ENCODE measurements at regions not wholly inside any gene's neighbourhood (a gene's known extent, or its start where the extent isn't known, plus 50 kb on each side); places are given as distances from the start of the nearest gene placed in this dataset.
"Not testable (repeated sequence)": the region's sequence is repeated elsewhere in the genome, so short reads cannot be mapped to it uniquely, and the experiment has no call there.

DNA sequence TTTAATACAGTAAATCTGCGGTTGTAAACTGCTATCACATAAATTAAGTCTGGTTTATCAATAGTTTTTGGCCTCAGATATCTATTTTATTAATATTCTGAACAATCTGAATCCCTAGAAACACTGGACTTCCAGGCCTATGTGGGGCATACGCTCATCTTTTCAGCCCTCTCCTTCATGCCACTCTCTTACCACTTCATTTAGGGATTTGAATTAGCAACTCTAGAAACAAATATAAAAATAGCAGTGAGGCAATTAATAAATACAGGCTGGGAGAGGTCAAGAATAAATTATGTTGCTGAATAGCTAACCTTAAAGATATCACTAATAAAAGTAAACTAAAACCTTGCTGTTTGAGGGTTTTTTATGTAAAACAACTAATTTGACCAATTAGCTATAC lies 480.3 kb upstream of the CD180 start:
- DNase-seq, result no peak

DNA sequence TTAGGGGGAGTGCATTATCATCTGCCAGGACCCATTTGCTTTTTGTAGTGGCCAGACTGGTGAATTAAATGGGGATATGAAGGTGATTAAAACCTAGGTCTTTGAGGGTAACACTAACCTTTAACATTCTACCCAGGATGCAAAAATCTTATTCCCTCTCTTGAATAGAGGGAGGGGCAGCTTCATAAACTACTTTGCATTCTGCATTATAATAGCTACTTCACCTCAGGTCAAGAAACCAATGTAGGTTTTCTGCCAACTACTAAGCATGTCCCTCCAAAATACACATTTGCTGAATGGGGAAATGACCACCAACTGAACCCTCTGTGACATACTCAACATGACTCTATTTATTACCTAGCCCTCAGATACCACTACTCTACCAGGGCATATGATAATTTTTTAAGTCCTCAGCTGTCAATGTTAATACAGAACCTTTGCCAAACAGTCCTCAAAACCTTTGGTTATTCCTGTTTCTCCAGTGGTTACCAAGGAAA lies 477.6 kb upstream of the CD180 start:
- no peak for DNase-seq

DNA sequence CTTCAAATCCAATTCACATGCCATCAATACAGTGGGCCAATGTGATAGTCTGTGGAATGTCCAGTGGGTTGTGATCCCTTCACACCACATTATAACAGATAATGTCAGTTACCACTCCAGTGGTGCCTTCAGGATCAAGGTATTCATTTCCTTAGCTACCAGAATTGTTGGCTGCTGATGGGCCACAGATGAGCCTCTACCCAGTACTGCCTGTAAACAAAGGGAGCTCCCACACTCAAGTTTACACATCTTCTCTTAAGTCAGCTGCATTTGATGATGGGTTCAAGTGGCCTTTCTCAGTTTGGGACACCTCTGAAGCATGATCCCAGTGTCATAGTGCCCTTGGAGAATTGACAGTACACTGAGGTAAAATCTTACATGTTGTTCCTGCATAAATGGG lies 477.0 kb upstream of the CD180 start:
- no peak for DNase-seq

DNA sequence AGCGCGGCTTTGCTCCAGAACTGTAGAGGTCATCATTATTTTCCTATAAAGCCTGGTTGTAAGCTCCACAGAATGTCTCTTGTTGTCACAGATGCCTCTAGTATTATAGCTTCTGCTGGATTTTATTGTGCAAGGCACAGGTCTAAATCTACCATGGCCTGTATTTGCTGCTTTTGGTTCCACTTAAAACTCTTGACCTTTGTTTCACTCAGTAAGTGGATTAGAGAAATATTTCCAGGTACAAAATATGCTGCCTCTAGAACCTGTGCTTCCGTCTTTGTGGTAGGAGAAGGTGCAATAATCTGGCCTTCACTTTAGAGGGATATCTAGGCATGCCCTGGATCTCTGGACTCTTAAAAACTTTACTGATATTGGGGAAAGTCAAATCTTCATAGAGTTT lies 476.6 kb upstream of the CD180 start:
- DNase-seq, result no peak

DNA sequence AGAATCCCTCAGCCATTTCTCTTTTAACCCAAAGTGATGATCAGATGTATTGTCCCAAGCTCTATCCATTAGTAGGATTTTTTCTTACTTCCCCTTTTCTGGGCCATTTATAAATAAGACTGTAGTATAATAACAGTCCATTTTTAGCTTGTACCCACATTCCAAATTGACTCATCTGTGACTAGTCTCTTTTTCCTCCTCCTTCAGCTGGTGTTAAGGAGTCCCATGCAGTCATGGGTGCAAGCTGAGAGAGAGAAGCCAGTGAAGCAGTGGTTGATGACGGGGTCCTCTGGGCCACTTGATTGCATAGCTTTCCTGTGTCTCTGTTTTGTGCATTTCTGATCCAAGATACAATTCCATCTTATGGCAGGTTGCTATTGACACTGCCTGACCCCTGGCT lies 476.0 kb upstream of the CD180 start:
- DNase-seq, result no peak

DNA sequence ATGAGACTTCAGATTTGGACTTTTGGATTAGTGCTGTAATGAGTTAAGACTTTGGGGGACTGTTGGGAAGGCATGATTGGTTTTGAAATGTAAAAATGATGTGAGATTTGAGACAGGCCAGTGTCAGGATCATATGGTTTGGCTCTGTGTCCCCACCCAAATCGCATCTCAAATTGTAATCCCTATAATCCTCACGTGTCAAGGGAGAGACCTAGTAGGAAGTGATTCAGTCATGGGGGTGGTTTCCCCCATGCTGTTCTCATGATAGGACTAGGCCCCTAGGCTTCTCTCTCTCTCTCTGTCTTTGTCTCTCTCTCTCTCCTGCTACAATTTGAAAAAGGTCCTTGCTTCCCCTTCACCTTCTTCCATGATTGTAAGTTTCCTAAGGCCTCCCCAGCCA lies 473.3 kb upstream of the CD180 start:
- no peak for DNase-seq

DNA sequence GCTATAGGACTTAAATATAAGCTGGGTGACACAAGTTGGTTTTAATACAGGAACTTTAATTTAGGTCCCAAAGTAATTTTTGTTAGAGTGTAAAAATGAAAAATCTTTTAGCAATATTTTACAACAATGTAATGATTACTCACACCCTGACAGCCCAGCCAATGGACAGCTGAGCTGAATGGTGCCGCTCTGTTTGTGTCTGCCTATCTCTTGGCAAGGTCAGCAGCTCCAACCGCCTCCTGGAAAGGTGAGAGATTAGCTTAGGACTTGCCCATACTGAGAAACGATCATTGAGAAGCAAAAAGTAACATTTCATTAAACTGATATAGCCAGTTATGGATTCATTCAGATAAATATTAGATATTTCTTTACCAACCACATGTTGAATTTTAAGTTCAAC lies 463.6 kb upstream of the CD180 start:
- DNase-seq, result no peak

DNA sequence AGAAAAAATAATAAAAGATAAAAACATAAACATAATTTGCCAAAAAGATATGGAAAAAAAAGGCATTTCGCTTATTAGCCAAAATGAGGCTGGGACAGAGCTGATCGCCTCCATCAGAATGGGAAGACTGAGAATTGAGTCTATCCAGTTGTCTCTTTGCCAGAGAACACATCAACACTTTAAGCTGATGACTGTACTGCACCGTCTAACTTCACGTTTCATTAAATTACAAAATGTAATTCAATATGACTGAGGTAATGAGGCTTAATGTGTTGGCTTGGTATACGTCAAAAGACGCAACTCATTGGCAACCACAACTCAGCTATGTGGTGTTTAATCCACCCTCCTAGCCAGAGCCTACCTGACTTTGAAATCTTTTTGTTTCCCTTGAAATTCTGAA lies 462.7 kb upstream of the CD180 start:
- DNase-seq, result no peak

DNA sequence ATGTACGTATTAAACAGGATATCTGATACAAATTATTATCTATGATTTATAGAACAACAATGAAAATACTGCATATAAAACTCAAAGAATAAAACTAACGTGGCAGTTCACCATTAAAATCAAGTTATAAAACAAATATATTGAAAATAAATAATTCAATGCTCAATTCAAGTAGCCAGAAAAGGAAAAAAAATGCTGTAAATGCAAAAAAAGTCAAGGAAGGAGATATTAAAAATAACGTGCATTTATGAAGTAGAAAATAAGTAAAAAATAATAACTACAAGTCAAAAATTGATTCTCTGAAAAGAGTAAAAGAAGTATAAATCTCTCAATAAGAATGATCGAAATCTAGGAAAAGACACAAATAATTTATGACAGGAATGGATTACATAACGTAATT lies 460.5 kb upstream of the CD180 start:
- no peak for DNase-seq

DNA sequence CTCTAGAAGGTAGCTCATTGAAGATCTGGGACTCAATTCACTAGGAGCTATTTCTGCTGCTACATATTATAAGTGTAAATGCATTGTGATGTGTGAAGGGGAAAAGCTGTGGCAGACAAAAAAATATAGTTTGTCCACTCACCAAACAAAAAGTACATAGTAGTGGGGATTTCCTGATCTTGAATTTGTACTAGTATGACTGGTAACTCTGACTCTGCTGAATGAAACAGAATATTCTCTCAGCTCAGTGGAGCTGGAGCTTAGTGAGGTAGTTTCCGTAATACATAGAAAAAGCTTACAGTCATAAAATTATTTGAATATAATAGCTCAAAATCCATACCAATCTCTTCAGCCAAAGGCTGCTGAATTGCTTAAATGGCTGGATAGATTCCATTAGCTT lies 455.6 kb upstream of the CD180 start:
- DNase-seq, result no peak

DNA sequence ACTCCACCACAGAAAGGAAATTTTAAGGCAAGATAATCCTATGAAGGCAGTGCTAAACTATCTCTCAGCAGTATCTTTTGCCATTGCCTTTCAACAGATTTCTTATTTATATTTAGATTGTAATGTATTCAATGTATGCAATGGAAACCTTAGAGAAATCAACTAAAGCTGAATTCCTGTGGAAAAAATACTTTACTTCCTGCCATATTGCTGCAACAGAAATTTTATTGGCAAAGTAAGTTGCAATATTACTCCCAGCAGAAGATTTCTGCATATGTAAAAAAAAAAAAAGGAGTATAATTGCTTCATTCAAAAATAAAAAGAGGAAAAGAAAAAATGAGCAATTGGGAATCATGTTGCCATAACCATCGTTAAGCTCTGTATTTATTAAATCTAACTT lies 454.6 kb upstream of the CD180 start:
- DNase-seq, result no peak

DNA sequence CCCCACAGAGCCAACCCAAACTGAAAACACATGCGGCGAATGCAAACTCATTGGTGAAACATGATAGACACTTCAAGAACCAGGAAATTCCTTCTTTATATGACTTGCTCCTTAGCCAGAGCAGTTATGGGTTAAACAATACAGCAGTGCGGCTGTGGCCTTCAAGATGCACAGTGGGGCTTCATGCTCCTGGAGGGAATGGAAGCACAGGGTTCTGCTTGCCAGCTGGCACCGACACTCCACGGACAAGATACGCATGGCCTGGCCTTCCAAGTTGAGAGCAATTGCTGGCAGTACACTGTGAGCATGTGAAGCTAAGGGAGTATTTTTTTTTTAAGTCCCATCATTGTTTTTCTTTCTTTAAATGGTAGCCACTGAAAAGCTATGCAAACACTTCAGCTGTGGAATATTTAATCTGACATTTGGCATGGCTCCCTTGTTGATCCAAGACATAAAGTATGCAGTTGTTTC lies 451.6 kb upstream of the CD180 start:
- peak; percentile 16 for DNase-seq

DNA sequence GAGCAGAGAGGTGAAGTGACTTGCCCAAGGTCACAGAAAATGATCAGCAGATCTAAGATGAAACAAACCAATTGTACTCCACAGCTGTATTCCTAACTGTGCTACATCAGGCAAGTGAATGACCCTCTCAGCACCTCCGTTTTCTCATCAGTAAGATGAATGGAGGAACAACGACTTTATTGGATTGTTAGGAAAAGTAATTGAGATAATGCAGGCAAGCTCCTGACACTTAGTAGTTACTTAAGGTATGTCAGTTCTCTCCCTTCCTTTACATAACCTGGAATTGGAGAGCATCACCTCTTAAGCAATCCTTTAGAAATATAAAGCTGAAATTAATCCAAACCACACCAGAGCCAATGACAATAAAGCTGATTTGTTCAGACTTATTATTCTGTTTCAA lies 451.2 kb upstream of the CD180 start:
- no peak for DNase-seq

DNA sequence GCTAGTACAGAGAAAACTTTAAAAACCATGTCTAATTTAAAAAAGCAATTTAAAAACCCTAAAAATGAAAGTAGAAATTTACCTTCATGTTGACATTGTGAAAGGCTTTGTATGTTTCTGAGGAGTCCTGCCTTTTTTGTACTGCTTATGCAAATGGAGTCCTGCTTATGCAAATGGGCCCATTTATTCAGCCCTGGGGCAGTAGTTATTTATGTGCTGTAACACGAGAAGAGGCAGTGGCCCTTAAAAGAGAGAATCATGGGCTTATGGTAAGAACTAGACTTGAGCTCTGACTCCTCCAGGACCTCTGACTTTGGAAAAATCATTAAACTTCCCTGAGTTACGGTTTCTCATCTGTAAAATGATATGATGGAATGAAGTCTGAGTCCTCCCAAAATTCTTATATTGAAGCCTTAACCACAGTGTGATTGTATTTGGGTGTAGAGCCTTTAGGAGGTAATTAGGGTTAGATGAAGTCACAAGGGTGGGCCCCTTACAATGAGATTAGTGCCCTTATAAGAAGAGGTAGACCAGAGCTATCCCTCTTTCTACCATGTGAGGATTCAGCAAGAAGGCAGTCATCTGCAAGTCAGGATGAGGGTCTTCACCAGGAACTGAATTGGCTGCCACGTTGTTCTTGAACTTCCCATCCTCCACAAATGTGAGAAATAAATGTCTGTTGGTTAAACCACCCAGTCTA lies 447.8 kb upstream of the CD180 start:
- DNase-seq, result no peak

DNA sequence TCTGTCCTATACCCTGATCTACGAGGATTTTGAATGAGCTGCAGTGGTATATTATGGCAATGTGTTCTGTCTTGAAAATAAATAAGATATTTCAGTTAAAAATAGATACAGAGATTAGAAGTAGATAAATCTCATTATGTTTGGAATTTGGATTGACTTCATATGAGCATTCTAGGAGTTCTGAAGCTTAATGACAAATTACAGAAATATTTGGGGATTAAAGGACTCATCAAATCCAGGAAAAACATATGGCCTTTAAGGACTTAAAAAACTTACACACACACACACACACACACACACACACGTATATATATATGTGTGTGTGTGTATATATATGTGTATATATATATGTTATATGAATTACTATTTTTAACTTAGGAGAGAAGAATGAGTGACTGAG lies 446.9 kb upstream of the CD180 start:
- DNase-seq, result no peak

DNA sequence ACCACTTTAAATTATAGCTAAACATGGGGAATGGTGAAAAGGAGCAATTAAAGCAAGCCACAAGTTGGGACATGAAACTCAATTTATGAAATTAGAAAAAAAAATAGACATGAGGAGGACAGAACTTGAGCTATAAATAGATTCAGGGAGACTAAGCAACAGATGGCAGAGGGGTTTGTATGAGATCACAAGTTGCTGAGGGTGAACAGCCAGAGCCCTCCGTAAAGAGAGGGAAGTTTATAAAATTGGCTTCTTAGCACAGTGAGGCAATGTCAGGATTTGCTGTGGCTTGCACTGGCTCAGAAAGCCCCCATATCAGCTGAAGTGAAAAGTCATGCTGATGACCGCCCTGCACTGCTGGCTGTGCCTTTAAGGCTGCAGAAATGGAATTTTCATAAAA lies 443.4 kb upstream of the CD180 start:
- no peak for DNase-seq

DNA sequence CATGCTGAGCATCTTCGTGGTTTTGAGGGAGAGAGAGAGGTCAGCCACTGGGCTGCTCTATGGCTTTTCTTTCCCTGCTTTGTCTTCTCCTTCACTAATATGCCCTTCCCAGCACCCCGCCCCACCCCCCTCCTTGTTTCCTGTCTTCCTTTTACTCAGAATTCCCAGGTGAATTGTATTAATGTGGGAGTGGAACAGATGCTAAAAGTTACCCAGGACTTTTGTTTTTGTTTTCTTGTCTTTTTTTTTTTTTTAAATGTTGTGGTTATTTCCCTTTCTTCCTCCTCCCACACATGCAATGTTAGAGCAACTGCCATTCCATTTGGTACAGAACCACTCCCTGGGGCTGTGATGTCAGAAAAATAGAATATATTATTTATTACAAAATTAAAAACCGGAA lies 442.7 kb upstream of the CD180 start:
- no peak for DNase-seq

DNA sequence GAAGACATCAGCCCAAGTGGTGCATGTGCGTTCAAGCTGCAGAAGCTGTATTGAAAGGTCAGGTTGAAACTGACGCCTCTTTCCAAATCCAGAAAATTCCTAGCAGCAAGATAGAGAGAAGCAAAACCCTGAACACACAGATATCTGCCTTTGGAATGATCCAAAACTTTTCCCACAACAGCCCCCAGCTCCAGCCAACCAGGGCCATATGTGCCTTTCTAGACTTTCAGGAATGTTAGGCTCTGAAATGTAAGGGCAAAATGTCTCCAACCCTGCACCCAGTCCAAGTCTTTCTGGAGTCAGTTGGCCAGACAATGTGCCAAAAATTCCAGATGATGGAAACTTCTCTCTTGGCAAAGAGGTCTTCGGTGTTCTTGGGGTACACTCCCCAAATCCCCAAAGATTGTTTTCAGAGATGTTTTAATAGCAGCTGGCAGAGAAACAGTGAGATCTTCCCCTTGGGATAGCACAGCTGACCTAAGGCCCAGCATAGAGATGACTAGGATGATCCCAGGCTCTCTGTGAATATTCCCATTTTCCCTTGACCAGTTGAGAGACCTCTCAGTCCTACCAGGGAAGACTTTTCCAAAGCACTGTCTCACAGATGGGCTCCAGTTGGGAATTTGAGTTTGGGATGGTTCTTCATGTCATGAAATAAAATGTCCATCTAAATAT lies 440.4 kb upstream of the CD180 start:
- no peak for DNase-seq

DNA sequence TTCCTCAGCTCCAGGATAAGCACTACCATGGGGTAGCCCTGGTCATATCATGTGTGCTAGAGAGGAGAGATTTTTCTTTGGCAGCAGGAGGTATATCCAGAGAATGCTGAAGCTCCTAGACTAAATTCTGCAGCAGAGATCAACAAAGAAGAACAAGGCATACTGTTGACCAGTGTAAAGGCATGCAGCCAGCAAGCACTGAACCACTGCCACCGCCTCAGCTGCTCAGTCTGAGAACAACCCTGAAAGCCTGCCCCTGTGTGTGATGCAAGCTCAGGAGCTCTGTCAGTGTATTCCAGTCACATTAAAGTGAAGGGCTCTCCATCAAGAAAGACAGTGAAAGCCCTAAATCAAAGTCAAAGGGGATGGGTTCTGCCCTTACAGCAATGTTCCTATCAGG lies 439.5 kb upstream of the CD180 start:
- no peak for DNase-seq

DNA sequence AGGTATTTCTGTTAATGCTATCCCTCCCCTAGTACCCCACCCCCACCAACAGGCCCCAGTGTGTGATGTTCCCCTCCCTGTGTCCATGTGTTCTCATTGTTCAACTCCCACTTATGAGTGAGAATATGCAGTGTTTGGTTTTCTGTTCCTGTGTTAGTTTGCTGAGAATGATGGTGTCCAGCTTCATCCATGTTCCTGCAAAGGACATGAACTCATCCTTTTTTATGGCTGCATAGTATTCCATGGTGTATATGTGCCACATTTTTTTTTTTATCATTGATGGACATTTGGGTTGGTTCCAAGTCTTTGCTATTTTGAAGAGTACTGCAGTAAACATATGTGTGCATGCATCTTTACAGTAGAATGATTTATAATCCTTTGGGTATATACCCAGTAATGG lies 430.5 kb upstream of the CD180 start:
- DNase-seq, result not testable (repeated sequence)

DNA sequence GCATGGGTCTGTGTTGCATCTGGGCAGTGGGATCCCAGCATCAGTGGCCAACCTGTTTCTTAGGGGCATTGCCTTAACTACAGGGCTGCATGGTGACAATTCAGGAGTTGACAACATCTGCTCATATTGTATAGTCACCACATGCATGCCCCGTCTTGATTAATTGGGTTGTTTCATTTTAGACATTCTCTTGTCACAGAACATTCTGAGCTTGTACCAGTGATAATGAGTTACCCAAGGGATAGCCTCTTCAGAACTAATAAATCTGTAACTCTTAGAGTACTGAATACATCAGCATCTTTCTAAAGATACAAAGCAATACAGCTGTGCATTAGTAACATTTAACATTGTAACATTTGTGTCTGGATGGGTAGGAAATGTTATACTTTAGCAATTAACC lies 426.5 kb upstream of the CD180 start:
- no peak for DNase-seq

DNA sequence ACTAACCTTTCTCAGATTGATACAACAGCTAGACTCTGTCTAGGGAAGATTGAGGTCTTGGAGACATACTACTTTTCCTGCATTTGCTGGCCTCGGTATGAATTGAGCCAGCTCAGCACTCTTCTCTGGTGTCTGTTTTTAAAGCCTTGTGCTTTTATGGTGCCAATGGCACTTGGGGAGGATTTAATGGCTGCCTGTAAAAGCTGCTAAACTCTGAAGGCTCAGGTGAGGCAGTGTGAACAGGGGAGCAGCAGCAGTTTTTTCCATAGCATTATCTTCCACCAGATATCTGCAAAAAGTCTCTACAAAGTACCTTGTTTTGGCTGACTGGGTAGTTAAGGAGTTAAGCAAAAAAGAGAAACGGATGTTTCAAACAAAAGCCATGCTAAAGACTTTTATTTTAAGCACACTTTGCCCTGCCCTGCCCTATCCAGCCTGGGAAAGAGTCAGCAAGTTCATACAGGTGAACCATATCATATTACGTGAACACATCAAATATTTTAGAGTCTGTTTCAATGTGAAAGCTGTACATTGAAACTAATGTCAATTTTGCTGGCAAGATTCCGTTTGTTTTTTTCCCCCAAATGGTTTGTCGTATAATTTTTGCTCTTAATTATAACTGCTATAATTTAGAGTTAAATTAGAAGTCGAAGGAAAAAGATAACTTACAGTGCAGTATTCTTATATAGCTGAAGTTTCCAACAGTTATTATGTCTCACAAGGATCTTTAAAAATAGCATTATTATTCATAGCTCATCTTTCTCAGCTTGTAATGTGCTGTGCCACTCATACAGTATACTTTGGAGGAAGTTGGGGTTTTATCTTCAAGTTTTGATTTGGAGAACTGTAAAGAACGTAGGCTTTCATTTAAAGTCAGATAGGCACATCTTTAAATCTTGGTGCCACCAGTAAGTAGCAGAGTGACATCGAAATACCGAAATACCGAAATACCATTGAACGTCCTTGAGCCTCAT lies 424.1 kb upstream of the CD180 start:
- DNase-seq, result no peak

DNA sequence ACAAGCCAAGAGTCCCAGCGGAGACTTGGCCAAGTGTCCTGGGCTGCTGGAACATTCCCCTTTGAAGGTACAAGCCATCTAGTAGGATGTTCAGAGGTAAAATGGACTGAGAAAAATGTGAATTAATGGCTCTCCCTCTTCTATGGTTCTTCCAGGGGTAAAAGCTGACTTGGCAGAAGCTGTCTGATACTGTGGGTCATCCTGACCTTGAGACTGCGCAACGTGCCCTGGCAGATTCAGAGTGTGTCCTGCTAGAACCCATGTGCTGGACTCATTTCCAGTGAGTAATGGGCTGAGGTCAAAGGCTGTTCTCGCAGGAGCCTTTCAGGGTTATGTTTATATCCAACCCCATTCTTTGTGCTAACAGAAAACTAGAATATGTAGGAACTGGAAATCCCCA lies 423.0 kb upstream of the CD180 start:
- DNase-seq, result no peak

DNA sequence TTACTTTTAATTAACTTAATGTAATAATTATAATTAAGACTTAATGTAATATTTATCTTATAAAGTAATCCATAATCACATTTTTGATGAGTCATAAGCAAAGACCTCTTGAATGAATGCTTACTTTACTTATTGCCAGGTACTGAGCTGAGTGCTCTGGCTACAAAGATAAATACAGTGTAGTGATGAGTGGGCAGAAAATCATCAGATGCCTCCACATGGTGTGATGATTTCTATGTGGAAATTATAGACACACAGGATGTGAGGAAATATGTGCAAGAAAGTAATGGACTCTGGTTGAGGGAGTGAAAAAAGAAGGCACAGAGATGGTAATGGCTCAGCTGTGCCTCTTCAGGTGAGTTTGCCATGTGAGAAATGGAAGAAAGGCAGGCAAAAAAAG lies 422.6 kb upstream of the CD180 start:
- no peak for DNase-seq
